ENCODE measurements at regions not wholly inside any gene's neighbourhood (a gene's known extent, or its start where the extent isn't known, plus 50 kb on each side); places are given as distances from the start of the nearest gene placed in this dataset.
"Not testable (repeated sequence)": the region's sequence is repeated elsewhere in the genome, so short reads cannot be mapped to it uniquely, and the experiment has no call there.

GRCh38 chr14:71165121-71166031 lies 258.1 kb downstream of the PCNX1 start:
- no peak for DNase-seq

DNA sequence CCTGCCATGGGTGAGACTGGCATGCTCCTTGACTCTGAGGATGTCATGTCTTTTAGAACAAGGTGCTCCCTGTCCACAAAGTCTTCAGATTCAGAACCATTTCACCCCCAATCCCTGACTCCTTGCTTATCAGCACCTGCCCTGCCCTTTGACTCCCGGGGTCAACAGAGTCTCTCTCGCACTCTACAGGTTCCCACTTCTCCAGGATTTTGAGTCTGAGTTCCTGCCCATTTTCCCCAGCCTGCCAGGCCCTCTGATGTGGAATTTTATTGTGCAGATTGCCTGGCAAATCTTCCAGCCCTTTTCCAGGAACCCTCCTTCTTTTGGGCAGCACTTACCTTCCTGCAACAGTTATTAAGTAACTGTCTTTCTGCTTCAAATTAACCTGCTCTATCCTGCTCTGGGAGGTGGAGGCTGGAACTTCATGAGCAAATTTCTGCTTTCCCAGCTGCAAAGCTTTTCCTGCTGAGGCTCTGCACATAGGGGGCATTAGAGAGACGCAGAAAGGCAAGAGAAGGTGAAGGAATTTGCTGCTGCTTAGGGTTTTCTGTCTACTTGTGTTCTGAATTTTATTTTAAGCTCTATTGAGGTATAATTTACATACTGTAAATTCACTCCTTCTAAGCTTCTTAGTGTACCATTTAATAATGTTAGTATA lies 259.1 kb downstream of the PCNX1 start:
- DNase-seq, result peak in 22 of 58 donors; percentile 4 to 76 (median 16)

GRCh38 chr14:71167325-71167950 lies 260.2 kb downstream of the PCNX1 start:
- not testable (repeated sequence) for DNase-seq

DNA sequence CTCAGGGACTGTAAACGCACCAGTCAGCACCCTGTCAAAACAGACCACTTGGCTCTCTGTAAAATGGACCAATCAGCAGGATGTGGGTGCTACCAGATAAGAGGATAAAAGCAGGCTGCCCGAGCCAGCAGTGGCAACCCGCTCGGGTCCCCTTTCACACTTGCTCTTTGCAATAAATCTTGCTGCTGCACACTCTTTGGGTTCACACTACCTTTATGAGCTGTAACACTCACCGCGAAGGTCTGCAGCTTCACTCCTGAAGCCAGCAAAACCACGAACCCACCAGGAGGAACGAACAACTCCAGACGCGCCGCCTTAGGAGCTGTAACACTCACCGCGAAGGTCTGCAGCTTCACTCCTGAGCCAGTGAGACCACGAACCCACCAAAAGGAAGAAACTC lies 260.9 kb downstream of the PCNX1 start:
- not testable (repeated sequence) for DNase-seq

DNA sequence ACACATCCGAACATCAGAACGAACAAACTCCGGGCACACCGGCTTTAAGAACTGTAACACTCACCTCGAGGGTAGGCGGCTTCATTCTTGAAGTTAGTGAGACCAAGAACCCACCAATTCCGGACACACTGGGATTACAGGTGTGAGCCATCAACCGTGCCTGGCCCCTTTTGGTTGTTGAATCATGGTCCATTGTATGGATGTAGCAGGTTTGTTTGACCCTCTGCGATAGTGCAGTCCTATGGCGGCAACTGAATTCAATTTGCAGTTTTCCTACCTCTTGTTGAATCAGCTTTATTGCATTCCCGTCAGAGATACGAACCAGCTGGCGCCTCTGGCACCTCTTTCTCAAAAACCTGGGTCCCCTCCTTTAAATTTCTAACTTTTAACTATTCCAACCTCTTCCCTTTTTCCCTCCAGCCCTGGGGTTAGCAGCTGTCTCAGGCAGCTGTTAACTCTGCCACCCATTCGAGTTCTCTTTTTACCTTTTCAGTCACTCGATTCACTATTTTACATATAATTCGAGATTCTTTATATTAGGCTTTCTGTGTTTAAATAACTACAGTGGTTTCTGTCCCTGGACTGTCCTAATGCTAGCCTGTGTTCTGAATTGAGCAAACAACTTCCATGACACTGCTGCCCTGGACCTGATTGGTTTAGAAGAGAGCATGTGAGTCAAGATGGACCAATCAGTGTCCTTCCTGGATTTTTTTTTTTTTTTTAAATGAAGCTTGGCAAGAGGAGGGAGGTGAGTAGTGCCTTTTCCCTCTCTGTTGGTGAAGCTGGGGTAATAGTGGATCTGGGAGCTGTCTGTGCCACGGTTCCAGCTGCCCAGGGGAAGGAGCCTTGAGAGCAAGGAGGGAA lies 261.5 kb downstream of the PCNX1 start:
- DNase-seq, result no peak

- DNase-seq, result peak in 8 of 58 donors; percentile 6 to 51 (median 22)
Measured at GRCh38 chr14:71169861-71170260, 262.6 kb downstream of the PCNX1 start.

DNA sequence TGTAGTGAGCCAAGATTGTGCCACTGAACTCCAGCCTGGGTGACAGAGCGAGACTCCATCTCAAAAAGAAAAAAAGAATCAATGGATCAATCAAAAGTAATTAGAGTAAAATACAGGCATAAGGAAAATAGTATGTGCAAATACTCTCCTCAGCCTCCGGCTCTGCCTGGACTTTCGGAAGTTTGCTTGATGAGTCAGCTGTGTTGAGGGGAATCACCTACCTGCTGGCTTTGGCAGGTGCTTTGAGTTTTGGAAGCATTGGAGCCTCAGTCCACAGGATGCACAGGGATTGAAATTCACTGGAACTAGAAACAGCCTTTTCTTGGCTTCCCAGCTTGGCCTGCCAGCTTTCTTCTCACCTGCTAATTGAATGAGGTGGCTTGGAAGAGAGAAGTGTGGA lies 268.2 kb downstream of the PCNX1 start:
- no peak for DNase-seq

GRCh38 chr14:71179066-71179465 lies 271.8 kb downstream of the PCNX1 start:
- DNase-seq, result no peak

DNA sequence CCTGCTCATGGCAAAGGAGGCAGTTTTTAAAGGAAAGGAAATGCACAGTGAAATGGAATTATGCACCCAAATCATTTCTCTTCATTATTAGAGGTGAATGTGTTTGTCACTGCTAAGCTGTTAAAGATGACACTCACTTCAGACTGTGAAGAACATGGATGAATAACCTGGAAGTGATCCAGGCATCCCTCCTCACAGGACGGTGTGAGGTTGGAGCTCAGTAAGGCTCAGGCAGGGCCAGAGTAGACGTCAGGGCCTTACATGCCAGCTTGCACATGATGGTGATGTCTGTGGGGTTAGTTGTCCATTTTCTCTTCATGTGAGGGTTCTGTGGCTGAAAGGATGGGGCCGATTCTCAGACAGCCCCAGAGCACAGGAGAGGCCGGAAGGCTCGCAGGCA lies 273.1 kb downstream of the PCNX1 start:
- DNase-seq, result no peak

DNA sequence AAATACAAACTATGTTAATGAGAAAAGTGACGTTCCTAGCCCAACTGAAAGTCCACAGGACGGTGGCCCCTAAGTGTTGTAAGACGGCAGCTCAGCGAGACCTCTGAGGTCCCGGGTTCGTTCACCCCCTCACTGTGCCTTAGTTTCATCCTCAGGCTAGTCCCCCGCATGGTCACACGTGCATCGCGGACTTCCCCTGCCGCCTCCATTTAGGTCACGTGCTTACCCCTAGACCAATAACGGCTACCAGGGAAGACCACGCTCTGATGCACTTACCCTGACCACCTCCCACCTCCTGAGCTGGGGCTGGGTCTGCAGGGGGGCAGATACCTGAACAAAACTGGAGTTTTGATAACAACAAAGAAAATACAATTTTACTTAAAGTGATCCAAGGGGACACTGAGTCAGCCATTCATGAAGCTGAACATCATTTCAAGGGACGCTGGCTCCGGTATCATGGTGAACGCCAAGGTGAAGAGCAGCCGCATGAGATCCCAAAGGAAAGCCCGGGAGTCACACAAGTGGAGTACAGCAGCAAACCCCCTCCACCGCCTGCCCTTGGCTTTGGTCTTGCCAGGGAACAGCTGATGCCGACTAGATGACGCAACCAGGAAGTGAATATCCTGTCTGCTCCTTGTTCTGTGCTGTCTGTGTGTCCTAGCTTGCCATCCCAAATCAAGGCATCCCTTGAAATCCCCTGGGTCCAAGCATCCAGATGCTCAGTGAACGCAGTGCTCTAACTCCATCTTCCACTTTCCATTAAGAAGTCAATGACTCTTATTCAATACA lies 274.1 kb downstream of the PCNX1 start:
- DNase-seq, result no peak

DNA sequence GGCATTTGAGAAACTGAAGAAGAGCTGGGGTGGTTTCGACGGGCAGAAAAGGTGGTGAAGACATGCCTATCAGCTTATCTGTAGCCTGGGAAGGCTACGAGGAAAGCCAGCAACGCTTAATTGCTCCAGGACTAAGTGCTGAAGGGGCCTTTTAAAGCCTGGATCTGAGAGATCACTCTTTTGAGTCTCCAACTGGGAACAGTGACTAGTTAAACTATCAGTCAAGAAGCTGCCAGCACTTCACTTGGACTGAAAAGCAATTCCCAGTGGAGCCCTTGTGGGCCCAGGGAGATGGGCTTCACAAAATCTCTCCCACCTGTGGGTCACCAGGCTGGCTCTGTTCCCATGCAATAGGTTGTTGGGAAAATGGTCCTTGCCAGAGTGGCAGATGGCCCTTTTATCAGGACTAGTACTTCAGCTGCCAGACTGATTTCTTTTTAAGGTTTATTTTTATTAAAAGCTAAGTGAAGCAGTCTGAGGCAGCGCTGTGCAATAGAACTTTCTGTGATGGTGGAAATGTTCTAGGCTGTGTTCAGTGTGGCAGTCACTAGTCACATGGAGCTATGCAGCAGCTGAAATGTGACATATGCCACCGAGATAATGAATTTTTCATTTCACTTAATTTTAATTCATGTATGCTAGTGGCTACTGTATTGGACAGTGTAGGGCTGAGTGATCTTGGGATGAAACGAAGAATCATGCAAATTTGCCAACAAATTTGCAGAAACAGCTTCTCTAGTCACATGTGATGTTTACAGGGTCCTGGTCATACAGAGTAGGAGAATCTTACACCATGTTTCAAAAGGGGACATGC lies 276.8 kb downstream of the PCNX1 start:
- DNase-seq, result peak in 2 of 58 donors; percentile 13 to 27

- no peak for DNase-seq
Measured at GRCh38 chr14:71185637-71186036, 278.4 kb downstream of the PCNX1 start.

- no peak for DNase-seq
Measured at GRCh38 chr14:71187633-71188356, 280.5 kb downstream of the PCNX1 start.

GRCh38 chr14:71190770-71191374 lies 283.6 kb downstream of the PCNX1 start:
- no peak for DNase-seq

DNA sequence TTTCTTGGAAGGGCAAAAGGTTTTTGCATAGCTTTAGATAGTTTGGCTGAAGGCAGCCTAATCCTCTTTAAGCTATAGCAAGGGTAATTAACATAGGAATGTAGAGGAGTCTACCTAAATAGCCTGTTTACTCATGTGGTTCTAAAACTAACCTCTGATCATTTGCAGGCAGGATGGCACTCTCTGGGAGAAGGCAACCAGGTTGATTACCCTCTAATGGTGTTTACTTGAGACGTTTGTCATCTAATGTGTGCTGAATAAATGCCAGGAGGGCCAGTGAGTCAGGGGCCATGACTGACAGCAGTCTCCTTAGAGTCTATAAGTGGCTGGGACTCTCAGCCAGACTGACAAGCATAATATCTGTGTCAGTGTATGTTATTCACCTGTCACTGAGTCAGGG lies 286.4 kb downstream of the PCNX1 start:
- DNase-seq, result no peak

DNA sequence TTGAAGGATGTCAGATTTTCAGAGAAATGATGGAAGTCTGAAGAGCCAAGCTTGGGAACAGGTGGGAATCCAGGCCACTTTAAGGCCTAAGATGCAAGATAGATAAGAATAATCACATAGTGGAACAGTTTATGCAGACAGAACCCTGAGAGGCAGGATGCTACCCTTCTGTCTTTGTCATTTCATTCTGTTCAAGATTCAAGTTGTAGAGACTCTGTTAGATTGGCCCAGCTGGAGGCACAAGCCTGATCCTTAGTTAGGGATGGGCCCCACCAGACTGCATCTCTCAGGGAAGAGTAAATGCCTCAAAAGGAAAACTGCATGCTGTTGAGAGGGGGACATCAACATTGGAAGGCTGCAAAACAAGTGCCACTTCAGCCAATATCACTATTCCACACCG lies 287.0 kb downstream of the PCNX1 start:
- no peak for DNase-seq

DNA sequence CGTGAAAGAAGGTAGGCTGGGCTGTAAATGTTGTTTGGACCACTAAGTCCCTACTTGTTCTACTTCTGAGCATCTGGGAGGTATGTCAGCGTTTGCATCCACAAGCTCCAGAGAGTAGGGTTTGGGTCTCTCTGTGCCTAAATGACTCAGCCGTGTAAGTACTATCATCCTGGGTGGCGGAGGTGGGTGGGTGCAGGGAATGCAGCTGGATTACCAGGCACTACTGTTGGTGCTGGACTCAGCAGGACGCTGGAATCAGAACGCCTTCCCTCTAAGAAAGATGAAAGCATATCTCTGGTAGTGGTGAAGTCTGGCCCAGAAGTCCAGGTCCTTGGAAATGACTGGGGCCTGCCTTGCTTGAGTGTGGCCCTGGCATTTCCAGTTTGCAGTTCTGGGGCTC lies 289.7 kb downstream of the PCNX1 start:
- no peak for DNase-seq

GRCh38 chr14:71198687-71199086 lies 291.4 kb downstream of the PCNX1 start:
- no peak for DNase-seq

Data from anterior cingulate cortex (tissue), 58 donors.